Spleen (tissue), 11 donors: ENCODE measurements at regions not wholly inside any gene's neighbourhood (a gene's known extent, or its start where the extent isn't known, plus 50 kb on each side); places are given as distances from the start of the nearest gene placed in this dataset.
A peak's percentile ranks its signal among the peaks of the same experiment; 100 is the strongest.

Experiments
- DNase-seq: peaks from one replicate; pipeline ENCODE4 v3.0.0-alpha.2; 2020
- H3K27ac ChIP-seq, 8 donors: fragments of 200-600 bp; sonication (generic) in 7 of 8; 1 replicate in 4 of 8; 2 replicates in 4 of 8; pipeline versions ENCODE4 v1.5.0 to v1.8.0; 2016 to 2021; ENCODE audit warnings: inconsistent platforms in 4 of 8, mild to moderate bottlenecking in 4 of 8, moderate library complexity in 1 of 8
- H3K27me3 ChIP-seq, 7 donors: fragments of 200-600 bp; sonication (generic) in 6 of 7; replicated peaks in 1 of 7; 1 replicate in 4 of 7; 2 replicates in 3 of 7; pipeline versions ENCODE4 v1.5.0 to v1.8.0; 2016 to 2021; ENCODE audit warnings: inconsistent platforms in 3 of 7, mild to moderate bottlenecking in 1 of 7
- H3K36me3 ChIP-seq, 6 donors: fragments of 200-600 bp; sonication (generic) in 5 of 6; 1 replicate in 4 of 6; 2 replicates in 2 of 6; pipeline versions ENCODE4 v1.5.0 to v1.8.0; 2016 to 2021; ENCODE audit warnings: inconsistent platforms in 2 of 6
- H3K4me1 ChIP-seq, 6 donors: fragments of 200-600 bp; sonication (generic) in 5 of 6; 1 replicate in 3 of 6; 2 replicates in 3 of 6; pipeline versions ENCODE4 v1.5.0 to v1.8.0; 2016 to 2021; ENCODE audit warnings: inconsistent platforms in 3 of 6
- H3K4me3 ChIP-seq, 8 donors: fragments of 200-600 bp; sonication (generic) in 7 of 8; 1 replicate in 4 of 8; 2 replicates in 4 of 8; pipeline versions ENCODE4 v1.5.0 to v1.8.0; 2016 to 2021; ENCODE audit warnings: inconsistent platforms in 4 of 8, mild to moderate bottlenecking in 4 of 8, moderate library complexity in 2 of 8
- H3K9me3 ChIP-seq, 8 donors: fragments of 200-600 bp; sonication (generic) in 7 of 8; 1 replicate in 4 of 8; 2 replicates in 4 of 8; pipeline versions ENCODE4 v1.5.0 to v1.8.0; 2016 to 2021; ENCODE audit warnings: inconsistent platforms in 4 of 8
- POLR2A ChIP-seq, 3 donors: fragments of 450-650 bp; IDR thresholded peaks; one replicate each; pipeline ENCODE4 v1.5.1; 2017; ENCODE audit warnings: antibody characterized with exemption in 3 of 3, mild to moderate bottlenecking in 1 of 3
- POLR2AphosphoS5 ChIP-seq, 3 donors: sonication (generic); formaldehyde crosslinking; IDR thresholded peaks; one replicate each; pipeline ENCODE4 v1.5.1; 2017; ENCODE audit warnings: antibody characterized with exemption in 3 of 3
- WGBS, 5 donors: extraction: QIAGEN DNeasy Blood & Tissue Kit in 3 of 5; methylation state at CpG; one replicate each; pipeline versions ENCODE4 v1.1.5 to v1.1.7; 2013 to 2018; 5-methylcytosine and 5-hydroxymethylcytosine counted together
- intact Hi-C: fragments of 100-400 bp; cut with DNase I; formaldehyde crosslinking; loops from one replicate; pipeline ENCODE4 v1.15.0; 2023; ENCODE audit warnings: low total_unique reads
- TF ChIP-seq, protein P1 (sequence below), 11 experiments: fragments of 200-600 bp in 7 of 11; fragments of 450-650 bp in 4 of 11; sonication (generic) in 4 of 11; IDR thresholded peaks in 8 of 11; conservative IDR thresholded peaks in 3 of 11; 1 replicate in 7 of 11; 2 replicates in 4 of 11; pipeline versions ENCODE4 v1.4.0 to v1.8.0; 2016 to 2021; ENCODE audit warnings: antibody characterized with exemption in 11 of 11, inconsistent platforms in 4 of 11, mild to moderate bottlenecking in 1 of 11
- donor health status: healthy with polysubstance abuse.
- donor health status: DM: no; HTN: no; CAD: no; lungs with moderate emphysema.
- donor health status: DM: no; HTN: no; CAD: no.
- donor health status: Bipolar disorder and iron deficiency.
- donor health status: healthy.
- donor health status: DM: no; HTN: no; CAD: no.
- donor health status: DM: yes; HTN: yes; CAD: no.

DNA sequence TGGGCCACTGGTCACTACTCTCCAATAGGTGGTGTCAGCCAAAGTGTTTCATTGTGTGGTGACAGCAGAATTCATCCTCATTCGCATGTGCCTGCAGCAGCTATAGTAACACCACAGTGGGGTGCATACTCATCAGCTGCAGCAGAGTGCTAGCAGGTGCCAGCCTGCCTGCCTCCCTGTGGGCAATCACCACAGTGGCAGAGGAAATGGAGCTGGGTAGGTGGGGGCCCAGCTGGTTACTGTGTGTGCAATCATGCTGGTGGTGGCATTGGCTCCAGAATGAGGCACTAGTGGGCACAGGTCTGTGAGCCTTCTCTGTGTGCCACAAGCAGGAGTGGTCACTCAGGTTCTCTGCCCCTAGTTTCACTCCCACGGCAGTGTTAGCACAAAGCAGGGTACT is 579.2 kb downstream of the PTPRC start:
- intact Hi-C loops: no loop called here

DNA sequence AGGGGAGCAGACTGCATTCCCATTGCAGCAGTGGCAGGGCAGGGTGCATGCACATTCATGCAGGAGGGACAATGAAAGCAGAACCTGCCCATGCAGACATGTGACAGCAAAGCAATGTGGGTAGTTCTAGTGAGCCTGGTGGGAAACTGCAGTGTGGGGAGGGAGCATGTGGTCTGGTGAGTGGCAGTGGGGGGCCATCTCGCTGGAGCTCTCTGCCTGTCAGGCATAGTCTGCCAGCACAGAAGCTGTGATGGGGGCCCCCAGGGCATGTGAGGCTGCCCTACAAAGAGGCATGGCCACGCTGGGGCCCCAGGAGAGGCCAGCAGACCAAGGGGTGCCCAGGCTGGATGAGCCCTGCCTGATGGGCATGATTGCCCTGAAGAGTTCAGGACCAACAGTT is 579.7 kb downstream of the PTPRC start:
- no peaks in the 10 kb centered on the region for H3K4me1 ChIP-seq
- no peak overlapping the region for H3K27ac ChIP-seq
- H3K9me3 ChIP-seq: no peaks in the 10 kb centered on the region
- peak; percentile 51 for DNase-seq
- H3K27me3 ChIP-seq: no peaks in the 10 kb centered on the region
- no peak overlapping the region for H3K4me3 ChIP-seq
- intact Hi-C loops: no loop called here
- TF ChIP-seq POLR2A (IDR thresholded peaks at IDR 0.05): no peak
- TF ChIP-seq POLR2AphosphoS5 (IDR thresholded peaks at IDR 0.05): no peak
- TF ChIP-seq, protein P1, sequence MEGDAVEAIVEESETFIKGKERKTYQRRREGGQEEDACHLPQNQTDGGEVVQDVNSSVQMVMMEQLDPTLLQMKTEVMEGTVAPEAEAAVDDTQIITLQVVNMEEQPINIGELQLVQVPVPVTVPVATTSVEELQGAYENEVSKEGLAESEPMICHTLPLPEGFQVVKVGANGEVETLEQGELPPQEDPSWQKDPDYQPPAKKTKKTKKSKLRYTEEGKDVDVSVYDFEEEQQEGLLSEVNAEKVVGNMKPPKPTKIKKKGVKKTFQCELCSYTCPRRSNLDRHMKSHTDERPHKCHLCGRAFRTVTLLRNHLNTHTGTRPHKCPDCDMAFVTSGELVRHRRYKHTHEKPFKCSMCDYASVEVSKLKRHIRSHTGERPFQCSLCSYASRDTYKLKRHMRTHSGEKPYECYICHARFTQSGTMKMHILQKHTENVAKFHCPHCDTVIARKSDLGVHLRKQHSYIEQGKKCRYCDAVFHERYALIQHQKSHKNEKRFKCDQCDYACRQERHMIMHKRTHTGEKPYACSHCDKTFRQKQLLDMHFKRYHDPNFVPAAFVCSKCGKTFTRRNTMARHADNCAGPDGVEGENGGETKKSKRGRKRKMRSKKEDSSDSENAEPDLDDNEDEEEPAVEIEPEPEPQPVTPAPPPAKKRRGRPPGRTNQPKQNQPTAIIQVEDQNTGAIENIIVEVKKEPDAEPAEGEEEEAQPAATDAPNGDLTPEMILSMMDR (IDR thresholded peaks at IDR 0.05 in 8 of 11, conservative IDR thresholded peaks at IDR 0.05 in 3 of 11): no peak
- H3K36me3 ChIP-seq: no peaks in the 10 kb centered on the region
- WGBS, 5 donors: 29 to 71% (median 62%) methylated on average over 1 to 2 of the region's 2 CpGs

More for the DNA sequence above, 579.2 kb downstream of the PTPRC start:
- Histone ChIP-seq H3K27me3 (no peaks in the 10 kb centered on the region), H3K9me3 (no peaks in the 10 kb centered on the region), H3K4me3 (no peak overlapping the region), H3K27ac (no peak overlapping the region), H3K36me3 (no peaks in the 10 kb centered on the region), H3K4me1 (no peaks in the 10 kb centered on the region)
- WGBS, 5 donors: 56 to 68% (median 62%) methylated on average over 2 of the region's 2 CpGs
- TF ChIP-seq POLR2AphosphoS5 (IDR thresholded peaks at IDR 0.05) (no peak), POLR2A (IDR thresholded peaks at IDR 0.05) (no peak)
- TF ChIP-seq, protein P1 (IDR thresholded peaks at IDR 0.05 in 8 of 11, conservative IDR thresholded peaks at IDR 0.05 in 3 of 11): no peak
- peak; percentile 51 for DNase-seq

DNA sequence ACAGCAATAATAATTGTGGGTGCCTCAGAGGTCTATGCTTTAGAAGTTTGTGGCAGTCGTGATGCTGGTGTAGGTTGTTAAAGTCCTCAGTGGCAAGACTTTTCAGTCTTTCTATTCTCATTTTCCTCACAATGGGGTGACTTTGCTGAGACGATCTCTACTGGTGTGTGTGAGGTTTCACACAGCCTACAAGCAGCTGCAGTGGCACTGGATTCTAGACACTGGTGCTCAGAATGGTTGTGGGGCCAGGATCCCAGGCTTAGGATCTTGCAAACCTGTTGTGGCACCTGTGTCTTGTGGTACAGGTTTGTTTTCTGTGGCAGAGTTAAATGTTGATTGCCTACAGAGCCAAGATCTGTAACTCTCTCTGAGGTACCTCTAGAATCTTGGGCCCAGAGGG is 581.2 kb downstream of the PTPRC start:
- DNase-seq: no peak
- Histone ChIP-seq H3K36me3 (no peaks in the 10 kb centered on the region), H3K27me3 (no peaks in the 10 kb centered on the region), H3K9me3 (no peaks in the 10 kb centered on the region), H3K4me1 (no peaks in the 10 kb centered on the region), H3K4me3 (no peak overlapping the region), H3K27ac (no peak overlapping the region)
- intact Hi-C loops: no loop called here
- 73 to 84% (median 74%) methylated on average over 2 of the region's 2 CpGs for WGBS, 5 donors
- no peak for TF ChIP-seq POLR2A (IDR thresholded peaks at IDR 0.05)
- TF ChIP-seq, protein P1 (IDR thresholded peaks at IDR 0.05 in 8 of 11, conservative IDR thresholded peaks at IDR 0.05 in 3 of 11): no peak
- no peak for TF ChIP-seq POLR2AphosphoS5 (IDR thresholded peaks at IDR 0.05)

DNA sequence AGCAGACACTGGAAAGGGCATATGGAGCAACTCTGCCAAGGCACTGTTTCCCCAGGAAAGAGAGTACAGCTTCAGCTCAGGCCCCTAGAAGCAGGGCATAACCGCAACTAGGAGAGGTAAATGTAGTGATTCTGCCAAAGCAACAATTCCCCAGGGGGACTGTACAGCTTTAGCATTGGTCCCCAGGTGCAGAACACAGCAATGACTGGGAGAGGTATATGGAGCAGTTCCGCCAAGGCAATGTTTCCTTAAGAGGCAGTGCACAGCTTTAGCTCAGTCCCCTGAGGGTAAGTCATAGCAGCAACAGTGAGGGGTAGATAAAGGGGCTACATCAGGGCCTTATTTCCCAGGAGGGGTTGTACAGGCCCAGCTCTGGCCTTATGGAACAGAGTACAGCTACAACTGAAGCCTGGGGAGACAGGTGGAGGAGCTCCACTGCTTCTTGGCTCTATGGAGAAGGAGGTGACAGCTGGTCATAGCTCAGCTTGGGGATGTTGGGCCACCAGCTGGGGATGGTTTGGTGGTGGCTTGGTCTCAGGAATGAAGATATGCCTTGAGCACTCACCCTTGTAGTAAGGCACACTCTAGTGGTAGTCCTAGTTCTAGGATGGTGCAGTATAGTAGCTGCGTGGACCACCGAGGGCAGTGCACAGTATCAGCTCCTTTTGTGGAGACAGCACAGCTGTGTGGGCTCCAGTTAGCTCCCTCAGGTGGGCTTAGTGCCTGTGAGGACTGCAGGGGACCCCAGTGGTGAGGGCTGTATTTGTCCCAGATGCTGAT is 582.7 kb downstream of the PTPRC start:
- H3K9me3 ChIP-seq: no peaks in the 10 kb centered on the region
- TF ChIP-seq, protein P1 (IDR thresholded peaks at IDR 0.05 in 8 of 11, conservative IDR thresholded peaks at IDR 0.05 in 3 of 11): no peak
- no peak for TF ChIP-seq POLR2AphosphoS5 (IDR thresholded peaks at IDR 0.05)
- no peak for TF ChIP-seq POLR2A (IDR thresholded peaks at IDR 0.05)
- intact Hi-C loops: no loop called here
- H3K27me3 ChIP-seq: no peaks in the 10 kb centered on the region
- H3K4me3 ChIP-seq: no peak overlapping the region
- H3K4me1 ChIP-seq: peaks cover 0 to 10% (median 0%) of the 10 kb centered on the region in 6 donors
- WGBS, 5 donors: 75 to 90% (median 84%) methylated on average over 4 of the region's 4 CpGs
- H3K27ac ChIP-seq: no peak overlapping the region
- no peaks in the 10 kb centered on the region for H3K36me3 ChIP-seq
- no peak for DNase-seq
